NB4 (cell line): ENCODE measurements at regions not wholly inside any gene's neighbourhood (a gene's known extent, or its start where the extent isn't known, plus 50 kb on each side); places are given as distances from the start of the nearest gene placed in this dataset.

ENCODE experiments used
- CTCF ChIP-seq: IDR thresholded peaks from one replicate; pipeline ENCODE4 v1.5.1; 2012; ENCODE audit warnings: low read depth, low read length
- POLR2A ChIP-seq: IDR thresholded peaks from 2 replicates; pipeline ENCODE4 v1.6.1; 2011; ENCODE audit warnings: mild to moderate bottlenecking; ENCODE audit not compliant: insufficient read length; ENCODE audit errors: extremely low read depth

GRCh38 chr5:2032432-2032831 is 149.7 kb upstream of the IRX4 start:
- TF ChIP-seq POLR2A: no peak
- TF ChIP-seq CTCF: no peak
